CD4-positive, alpha-beta T cell treated with Interleukin-4 for 1 hour (primary cell): ENCODE measurements at regions not wholly inside any gene's neighbourhood (a gene's known extent, or its start where the extent isn't known, plus 50 kb on each side); places are given as distances from the start of the nearest gene placed in this dataset.

ENCODE experiments used
- DNase-seq, 2 donors: peaks; one replicate each; pipeline ENCODE4 v3.0.0-alpha.2; 2020 to 2022

DNA sequence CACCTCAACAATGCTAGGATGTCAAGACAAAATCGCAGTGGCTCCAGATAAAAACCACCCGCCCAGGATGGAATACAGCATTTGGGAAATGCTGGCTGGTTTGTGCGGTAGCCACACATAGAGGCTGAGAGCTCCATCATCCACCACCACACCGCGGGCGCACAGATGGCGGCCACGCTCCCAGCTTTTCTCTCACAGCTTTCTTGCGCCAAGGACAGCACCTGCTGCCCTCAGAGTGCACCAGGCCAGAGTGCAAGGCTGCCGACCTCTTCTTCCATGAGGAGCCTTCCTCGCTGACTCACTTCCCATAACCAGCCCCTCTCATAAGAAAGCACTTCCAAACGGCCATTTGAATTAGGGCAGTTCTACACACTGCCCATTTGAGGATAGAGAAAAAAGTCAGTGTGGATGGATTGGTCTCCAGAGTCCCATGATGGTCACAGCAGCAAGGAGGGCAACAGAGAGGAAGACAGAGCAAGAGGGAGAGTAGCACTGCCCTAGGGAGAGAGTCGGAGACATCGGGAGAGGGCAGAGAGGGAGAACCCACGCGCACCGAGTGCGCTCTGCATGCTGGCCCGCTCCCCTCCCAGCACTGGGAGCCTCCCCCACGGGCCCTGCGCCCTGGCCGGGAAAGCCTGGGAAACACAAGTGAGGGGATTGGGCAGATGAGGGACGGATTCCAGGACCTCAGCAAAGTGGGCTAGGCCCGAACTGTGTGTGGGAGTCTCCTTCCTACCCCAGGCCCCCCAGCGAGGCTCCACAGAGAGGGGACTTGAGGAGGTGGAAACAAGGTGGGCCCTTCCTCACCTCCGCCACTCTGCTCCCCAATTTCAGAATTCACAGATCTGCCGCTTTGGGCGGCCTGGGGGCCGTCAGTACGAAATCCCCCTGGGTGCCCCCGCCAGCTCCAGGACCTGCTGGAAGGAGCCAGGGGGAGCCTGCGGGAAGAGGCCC lies 156.9 kb downstream of the USP12 start:
- DNase-seq: no peak

DNA sequence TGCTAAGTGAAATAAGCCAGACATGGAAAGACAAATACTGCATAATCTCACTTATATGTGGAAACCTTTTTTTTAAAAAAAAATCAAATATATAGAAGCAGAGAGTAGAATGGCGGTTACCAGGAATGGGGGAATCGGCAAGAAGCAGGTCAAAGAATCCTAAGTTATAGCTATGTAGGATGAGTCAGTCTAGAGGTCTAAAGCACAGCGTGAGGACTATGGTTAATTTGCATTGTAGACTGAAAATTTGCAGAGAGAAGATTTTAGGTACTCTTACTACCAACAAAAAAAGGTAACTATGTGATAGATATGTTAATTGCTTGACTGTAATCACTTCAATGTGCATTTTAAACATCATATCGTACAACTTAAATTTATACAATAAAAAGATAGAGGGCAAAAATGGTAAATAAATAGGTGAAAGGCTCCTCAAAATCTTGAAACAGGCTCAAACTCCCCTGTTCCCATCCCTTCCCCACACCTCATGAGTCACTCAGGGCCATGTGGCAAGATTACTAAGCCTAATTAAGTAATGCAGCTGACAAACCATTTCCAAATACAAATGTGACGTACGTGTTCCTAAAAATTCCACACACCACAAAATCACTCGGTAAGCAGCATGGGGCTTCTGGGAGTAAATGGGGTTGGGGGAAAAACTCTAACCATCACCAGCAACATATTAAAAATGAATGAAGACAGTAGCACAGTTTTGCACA lies 159.0 kb downstream of the USP12 start:
- no peak for DNase-seq

DNA sequence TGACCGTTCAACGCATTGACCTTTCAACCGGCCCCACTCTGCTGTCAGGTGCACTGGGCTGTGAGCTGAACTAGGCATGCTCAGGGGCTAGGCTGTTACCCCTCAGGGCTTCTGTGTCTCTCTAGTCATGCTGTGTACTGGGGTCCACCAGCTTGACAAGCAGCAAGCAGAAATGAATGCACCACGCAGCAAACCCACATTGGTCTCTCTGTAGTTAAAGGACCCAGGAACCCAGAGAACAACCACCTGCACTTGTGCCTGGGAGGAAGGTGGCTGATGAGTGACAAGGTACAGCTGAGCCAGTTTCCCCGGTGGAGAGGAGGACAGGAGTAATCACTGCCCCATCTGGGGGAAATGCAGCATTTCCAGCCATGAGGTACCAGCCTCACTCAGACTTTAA lies 159.9 kb downstream of the USP12 start:
- no peak for DNase-seq

DNA sequence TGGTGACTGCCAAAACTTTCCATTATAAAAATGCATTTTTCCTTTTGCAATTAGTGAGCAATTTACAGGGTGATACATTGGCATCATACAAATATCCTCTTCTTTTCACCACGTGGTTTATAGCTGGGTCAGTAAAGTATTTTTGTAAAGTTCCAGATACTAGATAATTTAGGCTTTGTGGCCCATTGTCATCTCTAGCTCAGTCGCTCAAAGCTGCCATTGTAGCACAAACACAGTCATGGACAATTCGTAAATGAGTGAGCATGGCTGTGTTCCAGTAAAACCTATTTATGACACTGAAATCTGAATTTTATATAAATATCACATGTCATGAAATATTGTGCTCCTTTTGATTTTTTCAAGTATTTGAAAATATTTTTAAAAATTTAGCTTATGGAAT lies 162.9 kb downstream of the USP12 start:
- DNase-seq: no peak

DNA sequence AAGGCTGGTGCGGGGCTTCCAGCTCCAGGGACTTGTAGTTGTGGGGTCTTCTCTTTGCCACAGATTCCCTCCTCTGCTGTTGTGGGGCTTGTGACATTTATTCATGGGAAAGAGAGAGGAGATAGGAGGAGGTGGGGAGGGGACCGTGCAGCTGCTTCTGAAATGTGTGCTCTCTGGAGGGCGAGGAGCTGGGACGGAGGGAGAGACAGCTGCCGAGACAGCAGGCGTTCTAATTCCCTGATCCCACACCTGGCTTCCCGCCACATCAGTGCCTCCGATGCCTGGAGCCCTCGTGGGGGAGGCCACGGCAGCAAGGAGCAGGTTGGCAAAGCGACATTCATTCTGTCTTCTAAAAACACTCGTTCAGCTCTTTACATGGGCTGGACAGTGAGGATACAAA lies 164.4 kb downstream of the USP12 start:
- DNase-seq: no peak

DNA sequence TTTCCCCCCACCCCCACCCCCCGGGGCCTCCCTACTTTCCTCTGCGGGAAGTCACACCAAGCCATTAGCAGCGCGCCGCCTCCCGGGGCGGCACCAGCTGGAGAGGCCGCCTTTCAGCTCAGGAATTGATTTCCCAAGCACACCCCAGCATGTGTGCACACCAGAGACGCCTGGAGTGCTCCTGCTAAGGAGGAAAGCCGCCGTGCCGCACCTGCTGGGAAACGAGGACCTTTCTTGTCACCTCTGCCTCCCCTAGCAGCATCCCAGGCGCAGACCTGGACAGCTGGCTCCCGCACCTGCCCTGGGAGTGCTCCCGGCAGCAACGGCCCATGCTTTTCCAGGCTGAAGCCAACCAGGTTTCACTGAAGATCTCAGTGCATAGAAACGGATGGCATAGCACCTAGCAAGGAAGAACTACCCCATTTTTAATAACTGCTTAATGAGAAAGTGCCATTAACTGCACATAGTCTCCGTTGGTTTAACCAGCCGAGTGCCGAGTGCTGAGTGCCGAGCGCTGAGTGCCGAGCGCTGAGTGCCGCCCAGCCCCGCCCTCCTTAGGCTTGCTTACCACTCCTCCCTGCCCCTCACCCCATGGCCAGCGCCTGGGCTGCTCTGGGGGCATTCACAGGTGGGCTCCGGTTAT lies 165.0 kb downstream of the USP12 start:
- DNase-seq: no peak

DNA sequence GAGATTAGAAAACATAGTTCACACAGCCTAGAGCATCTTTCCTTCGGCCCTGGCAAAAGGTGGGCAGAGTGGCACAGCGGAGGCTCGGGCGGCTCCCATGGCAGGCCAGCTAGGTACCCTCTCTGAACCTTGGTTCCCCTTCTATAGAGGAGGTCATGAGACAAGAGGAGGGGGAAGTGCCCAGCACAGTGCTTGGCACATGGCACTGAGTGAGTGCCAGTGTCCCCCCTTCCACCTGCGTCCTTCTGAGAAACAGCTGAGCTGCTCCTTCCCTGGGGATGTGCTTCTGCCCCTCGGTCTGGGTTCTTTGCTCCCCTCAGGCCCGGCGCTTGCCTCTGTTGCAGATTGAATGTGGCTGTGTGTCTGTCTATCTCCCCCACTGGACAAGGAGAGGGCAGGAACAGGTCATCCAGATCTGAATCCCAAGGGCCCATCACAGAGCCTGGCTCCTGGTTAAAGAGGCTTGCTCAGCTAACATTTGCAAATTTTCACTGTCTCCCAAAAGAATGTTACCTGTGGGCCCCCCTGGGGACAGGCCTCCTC lies 165.6 kb downstream of the USP12 start:
- DNase-seq: no peak

DNA sequence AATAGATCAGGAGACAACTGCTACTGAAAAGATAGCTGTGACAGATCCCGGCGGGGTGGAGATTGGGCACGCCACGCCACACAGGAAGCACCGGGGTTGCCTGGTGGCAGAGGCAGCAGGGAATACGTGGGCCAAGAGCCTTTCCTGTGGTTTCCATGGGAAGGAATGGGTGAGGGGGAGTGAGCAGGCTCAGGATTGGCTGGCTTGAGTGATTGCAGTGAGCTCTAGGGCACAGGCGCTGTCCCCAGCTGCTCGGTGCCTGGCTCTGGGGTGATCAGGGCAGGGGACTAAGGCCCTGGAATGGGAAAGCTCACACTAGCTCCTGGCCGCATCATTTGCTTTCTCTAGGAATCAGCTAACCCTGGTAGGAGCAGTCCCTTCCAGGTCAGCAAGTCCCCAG lies 166.1 kb downstream of the USP12 start:
- no peak for DNase-seq

DNA sequence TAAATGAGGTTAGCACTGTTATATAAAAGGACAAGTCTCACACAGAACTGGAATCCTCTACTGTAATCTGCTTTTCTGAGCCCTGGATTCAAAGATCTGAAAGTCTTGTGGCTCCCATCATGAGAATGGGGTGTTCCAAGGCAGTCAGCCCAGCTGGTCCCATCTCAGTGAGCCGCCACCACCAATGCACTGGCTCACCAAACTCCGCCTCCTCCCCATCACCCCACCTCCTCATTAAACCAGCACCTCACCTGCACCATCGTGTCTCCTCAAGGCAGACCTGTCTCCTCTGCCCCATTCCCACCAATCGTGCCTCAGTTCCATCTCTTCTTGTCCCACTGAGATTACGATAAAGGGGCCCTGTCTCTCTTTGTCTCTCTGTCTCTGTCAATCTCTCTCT lies 166.7 kb downstream of the USP12 start:
- DNase-seq: no peak

DNA sequence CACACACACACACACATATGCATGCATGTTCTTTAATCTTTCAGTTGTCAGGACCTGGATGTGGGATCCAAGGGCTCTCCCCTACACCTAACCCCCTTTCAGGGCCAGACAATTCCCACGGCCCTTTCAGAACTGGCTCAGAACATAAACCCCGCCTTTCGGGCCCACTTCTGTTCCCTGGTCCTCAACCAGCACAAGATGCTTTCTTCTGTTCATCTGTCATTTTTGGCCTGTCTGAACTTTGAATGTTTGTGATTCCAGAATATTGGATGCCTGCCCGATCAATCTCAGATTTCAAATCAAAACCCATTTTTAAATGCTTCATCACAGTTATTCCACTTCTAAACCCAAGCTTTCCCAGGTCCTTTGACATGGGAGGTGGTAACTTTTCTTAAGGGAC lies 167.3 kb downstream of the USP12 start:
- no peak for DNase-seq

DNA sequence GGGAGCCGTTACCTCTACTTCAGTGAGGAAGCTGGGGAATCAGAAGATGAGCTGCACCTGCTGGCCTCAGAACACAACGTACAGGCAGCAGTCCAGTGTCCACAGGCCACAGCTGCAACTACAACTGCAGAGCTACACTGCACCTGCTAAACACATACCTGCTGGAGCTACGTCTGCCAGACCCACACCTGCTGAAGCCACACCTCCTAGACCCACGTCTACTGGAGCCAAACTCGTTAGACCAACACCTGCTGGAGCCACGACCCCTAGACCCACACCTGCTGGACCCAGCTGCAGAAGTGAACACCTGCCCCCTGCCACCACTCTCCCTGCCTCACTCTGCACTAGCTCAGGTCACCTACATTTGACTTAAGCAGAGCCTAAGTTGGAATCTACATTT lies 169.9 kb downstream of the USP12 start:
- DNase-seq: no peak

DNA sequence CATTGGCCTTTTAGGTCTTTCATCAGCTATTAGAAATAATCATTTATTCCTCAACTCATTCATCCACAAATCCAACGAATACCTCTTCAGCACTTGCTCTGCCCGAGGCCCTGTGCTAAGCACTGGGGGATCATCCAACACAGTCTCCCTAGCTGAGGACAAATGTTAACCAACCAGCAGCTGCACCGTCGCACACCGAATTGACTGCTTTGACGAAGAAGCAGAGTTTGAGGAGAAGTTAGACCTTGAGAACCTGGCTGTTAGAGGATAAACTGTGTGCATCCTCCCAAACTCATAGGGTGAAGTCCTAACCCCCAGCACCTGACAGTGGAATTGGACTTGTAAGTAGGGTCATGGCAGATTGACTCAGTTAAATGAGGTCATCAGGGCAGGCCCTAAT lies 170.9 kb downstream of the USP12 start:
- DNase-seq: no peak

DNA sequence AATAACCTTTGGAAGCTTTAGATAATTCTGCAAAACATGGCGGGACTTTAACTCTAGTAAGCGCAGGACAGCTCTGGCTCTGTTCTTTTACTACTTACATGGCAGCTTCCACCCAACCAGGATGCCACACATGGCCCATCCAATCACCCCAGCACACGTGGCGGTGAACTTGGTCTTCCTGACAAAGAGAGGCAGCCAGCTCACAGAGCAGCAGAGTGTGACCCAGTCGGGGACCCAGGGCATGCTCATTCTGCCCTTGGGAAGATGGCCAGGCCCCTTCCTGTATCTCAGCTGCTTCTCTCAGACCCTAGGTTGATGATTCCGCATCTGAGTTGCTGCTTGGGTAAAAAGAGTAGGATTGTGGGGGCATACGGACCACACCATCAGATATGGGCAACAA lies 172.1 kb downstream of the USP12 start:
- no peak for DNase-seq

DNA sequence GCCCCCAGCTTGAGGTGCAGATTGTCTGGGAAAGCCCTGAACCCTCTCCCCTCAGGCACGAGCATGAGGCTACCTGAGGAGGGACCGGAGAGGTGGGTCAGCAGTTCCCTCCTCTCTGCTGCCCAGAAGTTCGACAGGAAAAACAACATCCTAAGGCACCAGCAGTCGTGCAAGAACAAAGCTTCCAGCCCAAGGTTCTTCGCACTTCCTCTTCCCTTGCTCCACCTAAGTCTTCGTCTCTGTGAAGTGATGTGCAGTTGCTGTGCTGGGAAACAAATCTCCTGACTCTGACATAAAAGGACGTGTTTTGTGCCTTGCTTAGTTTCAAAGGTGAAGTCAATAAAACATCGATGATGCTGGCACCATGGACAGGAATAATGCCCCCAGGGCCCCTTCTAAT lies 173.3 kb downstream of the USP12 start:
- no peak for DNase-seq

DNA sequence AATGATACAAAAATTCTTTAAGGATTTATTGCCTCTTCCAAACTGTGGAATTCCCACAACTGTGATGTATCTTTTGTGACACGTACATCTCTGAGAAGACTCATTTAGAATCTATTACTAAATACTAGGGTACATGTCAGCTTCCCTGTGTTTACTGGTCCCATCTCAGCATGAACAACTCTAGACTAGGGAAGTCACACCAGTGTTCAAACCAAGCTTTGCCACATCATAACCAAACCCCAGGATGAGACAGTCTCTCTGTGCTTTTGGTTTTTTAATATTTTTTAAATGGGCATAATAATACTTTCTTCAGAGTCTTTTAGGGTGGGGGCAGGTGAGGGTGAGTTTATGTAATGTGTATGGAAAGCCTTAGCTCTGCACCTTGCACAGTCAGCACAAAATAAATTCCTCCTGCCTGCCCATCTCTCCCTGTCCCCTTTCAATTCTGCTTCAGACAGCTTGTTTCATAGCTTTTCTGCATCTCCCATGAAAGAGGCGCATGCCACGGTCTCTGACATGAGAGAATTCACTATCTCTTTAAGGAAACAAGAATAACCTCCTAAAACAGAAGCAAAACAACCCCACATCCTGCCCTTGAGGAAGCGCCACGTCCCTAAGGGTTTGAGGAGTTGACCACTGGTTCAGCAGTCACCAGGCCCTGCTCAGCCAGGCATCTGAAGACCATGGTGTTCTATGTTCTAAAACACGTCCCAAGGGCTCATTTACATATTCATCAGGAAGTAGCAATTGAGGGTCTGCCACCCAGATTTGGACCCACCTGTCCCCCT lies 174.5 kb downstream of the USP12 start:
- DNase-seq: peak in 1 of 2 donors; percentile 16

DNA sequence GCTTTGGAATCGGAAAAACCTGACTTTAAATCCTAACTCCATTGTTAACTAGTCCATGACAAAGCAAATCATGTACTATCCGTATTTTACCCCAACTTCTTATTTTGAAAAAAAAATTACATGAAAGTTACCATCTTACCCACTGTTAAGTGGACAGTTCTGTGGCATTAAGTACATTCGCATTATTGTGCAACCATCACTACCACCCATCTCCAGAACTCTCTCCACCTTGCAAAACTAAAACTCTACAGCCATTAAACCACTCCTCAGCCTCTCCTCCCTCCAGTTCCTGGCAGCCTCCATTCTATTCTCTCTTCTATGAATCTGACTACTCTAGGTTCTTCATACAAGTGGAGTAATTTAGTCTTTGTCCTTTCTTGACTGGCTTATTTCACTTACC lies 176.5 kb downstream of the USP12 start:
- DNase-seq: no peak

DNA sequence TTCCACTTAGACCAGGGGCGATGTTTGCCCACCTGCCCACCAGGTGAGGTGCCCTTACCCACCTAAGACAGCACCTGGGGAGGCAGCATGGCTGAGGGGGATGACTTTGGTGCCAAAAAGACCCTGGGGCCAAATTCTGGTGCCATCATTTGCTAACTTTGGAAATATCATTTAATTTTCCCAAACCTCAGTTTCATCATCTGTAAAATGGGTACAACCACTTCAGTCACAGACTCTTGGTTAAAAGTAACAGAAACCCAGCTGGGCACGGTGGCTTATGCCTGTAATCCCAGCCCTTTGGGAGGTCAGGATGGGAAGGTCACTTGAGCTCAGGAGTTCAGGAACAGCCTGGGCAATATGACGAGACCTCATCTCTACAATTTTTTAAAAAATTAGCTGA lies 177.8 kb downstream of the USP12 start:
- no peak for DNase-seq

DNA sequence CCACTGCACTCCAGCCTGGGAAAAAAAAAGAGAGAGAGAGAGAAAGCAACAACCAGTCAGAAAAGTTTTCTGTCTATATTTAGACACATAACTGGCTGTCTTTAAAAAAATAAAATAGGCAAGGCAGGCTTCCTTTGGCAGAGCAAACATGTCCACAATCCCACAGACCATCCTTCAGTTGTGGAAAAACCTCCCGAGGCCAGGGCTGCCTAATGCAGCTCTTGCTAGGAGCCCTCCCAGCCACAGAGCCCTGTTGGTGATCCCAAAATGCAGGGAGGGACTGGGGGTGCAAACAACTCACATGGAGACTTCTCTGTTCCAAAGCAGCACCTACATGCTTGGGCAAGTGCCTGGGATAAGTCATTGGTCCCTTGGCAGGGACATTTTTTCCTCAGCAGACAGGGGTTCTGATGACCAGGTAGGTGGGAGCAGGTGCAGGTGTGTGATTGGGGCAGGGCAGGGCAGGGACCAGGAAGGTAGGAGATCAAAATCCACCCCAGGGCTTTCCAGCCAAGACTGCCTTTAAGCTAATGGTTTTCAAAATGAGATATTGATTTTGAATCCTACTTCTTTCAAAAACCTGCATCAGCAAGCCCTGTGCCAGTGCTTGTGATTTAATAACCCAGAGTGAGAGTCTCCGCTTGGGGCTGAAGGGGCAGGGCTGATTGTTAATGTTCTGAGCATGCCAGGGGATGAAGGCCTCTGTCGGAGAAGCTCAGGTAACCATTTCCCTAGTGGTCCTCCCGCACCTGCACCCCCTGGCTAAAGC lies 178.5 kb downstream of the USP12 start:
- DNase-seq: no peak

DNA sequence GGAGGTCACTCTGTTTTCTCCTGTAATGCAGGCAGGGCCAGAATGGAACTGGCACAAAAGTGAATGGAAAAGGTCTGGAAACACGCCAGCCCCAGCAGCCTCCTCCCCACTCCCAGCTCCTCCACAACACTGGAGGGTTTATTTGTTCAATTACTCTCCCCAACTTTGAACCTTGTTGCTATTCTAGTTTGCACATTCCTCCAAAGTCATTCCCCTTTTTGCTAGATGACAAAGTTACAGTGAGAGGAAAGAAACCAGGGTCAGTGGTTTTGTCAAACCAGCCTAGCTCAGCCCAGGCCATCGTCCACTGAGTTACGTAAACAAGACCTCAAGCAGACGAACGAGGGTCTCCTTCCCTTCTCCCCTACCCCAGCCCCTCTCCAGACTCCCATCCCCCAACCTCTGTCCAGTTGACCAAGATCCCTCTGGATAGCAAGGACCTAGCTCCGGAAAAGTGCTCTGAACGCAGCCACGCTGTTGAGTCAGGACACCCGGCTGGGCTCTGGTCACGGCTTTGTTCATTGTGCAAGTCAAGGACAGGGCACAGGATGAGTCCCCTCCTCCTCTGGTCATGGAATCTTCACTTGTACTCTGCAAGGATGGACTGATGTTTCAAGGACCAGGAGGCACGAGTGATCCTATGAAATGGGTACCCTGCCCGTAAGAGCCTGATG lies 180.0 kb downstream of the USP12 start:
- no peak for DNase-seq

DNA sequence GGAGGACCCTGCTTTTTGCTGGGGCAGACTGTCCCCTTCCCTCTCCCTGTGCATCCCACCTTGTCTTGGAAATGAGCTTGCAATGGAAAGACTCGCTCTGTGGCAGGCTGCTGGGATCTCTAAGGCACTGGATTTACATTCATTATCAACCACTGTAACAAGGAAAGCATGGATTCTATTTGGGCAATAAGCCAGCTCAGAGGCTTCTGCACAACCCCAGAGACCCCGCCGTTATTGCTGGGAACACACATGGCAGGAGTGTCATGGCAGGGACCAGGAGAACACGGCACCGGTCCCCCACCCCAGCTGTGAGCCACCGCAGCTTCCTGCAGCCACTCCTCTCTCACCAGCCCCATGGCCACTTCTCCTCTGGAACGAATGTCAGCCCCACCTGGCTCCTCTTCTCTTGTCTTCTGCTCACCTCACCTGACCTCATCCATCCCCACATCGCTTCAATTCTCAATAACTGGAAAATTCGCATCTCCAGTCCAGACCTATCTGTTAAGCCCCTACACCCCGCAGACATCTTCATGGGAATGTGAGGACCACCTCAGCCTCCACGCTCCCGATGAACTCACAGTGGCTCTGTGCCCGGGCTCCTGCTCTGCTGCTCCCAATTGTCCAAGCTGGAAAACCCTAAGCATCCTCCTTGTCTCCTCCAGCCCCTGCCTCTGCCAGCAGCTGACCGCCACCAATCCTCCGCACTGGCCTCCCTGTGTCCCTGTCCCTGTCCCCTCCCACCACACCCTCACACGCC lies 181.5 kb downstream of the USP12 start:
- DNase-seq: no peak
